ENCODE measurements at regions not wholly inside any gene's neighbourhood (a gene's known extent, or its start where the extent isn't known, plus 50 kb on each side); places are given as distances from the start of the nearest gene placed in this dataset.

GRCh38 chr4:28228561-28229491 is 1368.2 kb downstream of the STIM2 start:
- no peak overlapping the region for H3K4me3 ChIP-seq (ENCODE audit: low read depth, low read length)
- no peak for DNase-seq (ENCODE audit: low read depth)
- in situ Hi-C loops (cut with HindIII; ENCODE audit: low sequenced_read_pairs), result no loop called here
- TF ChIP-seq CTCF (IDR thresholded peaks at IDR 0.05; ENCODE audit: low read depth, low read length, missing control alignments), result no peak

DNA sequence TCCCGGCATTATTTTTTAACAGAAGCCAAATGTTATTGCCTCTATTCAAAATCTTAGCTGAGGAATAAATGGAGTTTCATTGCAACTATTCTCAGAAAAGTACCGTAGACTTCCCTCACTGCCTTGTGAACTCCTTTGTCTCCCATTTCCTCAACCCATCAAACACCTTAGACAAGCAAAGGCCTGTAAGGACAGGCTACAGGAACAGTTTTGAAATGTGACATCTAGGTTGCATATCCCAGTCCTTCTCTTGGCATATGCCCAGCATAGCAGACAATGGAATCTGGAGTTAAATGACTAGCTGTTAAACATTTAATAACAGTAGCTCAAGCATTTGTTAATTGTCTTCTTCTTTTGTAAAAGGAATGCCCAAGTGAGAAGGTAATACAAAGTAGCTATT is 1371.7 kb downstream of the STIM2 start:
- no peak overlapping the region for H3K4me3 ChIP-seq (ENCODE audit: low read depth, low read length)
- DNase-seq (ENCODE audit: low read depth), result no peak
- no peak for TF ChIP-seq CTCF (IDR thresholded peaks at IDR 0.05; ENCODE audit: low read depth, low read length, missing control alignments)
- in situ Hi-C loops (cut with HindIII; ENCODE audit: low sequenced_read_pairs), result no loop called here

DNA sequence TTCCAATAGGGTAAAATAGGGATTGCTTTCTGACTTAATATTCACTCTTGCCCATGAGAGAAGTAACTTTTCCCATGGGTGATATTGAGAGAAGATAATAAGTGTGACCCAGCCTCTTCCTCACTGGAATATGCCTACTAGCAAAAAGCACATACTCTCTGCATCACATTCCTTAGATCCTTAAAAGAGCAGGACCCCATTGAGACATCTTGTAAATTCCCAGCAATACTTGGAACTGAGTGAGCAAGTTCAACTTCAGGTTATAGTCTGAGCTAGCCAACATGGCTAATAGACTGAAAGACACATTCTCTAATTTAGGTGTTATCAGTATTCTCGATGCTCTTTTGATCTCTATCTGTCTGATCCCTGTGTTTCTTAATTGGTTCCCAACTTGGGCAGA is 1372.3 kb downstream of the STIM2 start:
- no peak overlapping the region for H3K4me3 ChIP-seq (ENCODE audit: low read depth, low read length)
- TF ChIP-seq CTCF (IDR thresholded peaks at IDR 0.05; ENCODE audit: low read depth, low read length, missing control alignments), result no peak
- no peak for DNase-seq (ENCODE audit: low read depth)
- in situ Hi-C loops (cut with HindIII; ENCODE audit: low sequenced_read_pairs), result no loop called here

- in situ Hi-C loops (cut with HindIII; ENCODE audit: low sequenced_read_pairs), result no loop called here
These were observed 1373.1 kb downstream of the STIM2 start for GRCh38 chr4:28233724-28234123.

DNA sequence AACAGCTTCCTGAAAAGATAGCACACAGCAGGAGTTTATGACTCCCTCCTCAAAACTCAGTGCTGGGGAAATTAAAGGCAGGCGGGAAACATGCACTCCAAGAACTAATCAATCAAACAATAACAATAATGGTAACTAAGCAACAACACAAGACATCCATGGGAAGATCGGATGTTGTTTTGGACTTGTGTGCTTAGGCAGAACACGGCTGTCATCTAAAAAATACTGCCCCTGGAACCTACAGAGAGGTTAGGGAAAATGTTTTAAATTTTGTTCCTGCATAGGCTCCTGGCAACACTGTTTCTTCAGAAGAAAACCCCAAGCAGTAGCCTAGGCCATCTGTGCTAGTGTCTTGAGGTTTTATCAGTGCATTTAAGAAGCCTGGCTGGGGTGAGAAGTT is 1378.2 kb downstream of the STIM2 start:
- in situ Hi-C loops (cut with HindIII; ENCODE audit: low sequenced_read_pairs), result no loop called here
- no peak for TF ChIP-seq CTCF (IDR thresholded peaks at IDR 0.05; ENCODE audit: low read depth, low read length, missing control alignments)
- no peak overlapping the region for H3K4me3 ChIP-seq (ENCODE audit: low read depth, low read length)
- no peak for DNase-seq (ENCODE audit: low read depth)

More at GRCh38 chr4:28233724-28234123, 1373.1 kb downstream of the STIM2 start:
- H3K4me3 ChIP-seq (ENCODE audit: low read depth, low read length), result no peak overlapping the region
- no peak for TF ChIP-seq CTCF (IDR thresholded peaks at IDR 0.05; ENCODE audit: low read depth, low read length, missing control alignments)
- DNase-seq (ENCODE audit: low read depth), result no peak

- DNase-seq (ENCODE audit: low read depth), result no peak
- in situ Hi-C loops (cut with HindIII; ENCODE audit: low sequenced_read_pairs), result no loop called here
- TF ChIP-seq CTCF (IDR thresholded peaks at IDR 0.05; ENCODE audit: low read depth, low read length, missing control alignments), result no peak
- no peak overlapping the region for H3K4me3 ChIP-seq (ENCODE audit: low read depth, low read length)
These were observed 1380.4 kb downstream of the STIM2 start for GRCh38 chr4:28241021-28241420.

All from astrocyte of the cerebellum (primary cell).